SH-SY5Y (cell line): ENCODE measurements at regions not wholly inside any gene's neighbourhood (a gene's known extent, or its start where the extent isn't known, plus 50 kb on each side); places are given as distances from the start of the nearest gene placed in this dataset.

ENCODE experiments used
- GATA2 ChIP-seq: IDR thresholded peaks from 2 replicates; pipeline ENCODE4 v1.6.1; 2011; ENCODE audit warnings: mild to moderate bottlenecking, low read depth, low read length
- GATA3 ChIP-seq: IDR thresholded peaks from 2 replicates; pipeline ENCODE4 v1.6.1; 2011; ENCODE audit warnings: low read depth, mild to moderate bottlenecking, low read length, moderate library complexity

- TF ChIP-seq GATA2 (no peak), GATA3 (no peak)
These were observed 89.0 kb upstream of the DTNBP1 start for GRCh38 chr6:15751721-15752350.
